Thoracic aorta (tissue), 2 donors: ENCODE measurements at regions not wholly inside any gene's neighbourhood (a gene's known extent, or its start where the extent isn't known, plus 50 kb on each side); places are given as distances from the start of the nearest gene placed in this dataset.

Experiments
- ATAC-seq: fragments of 150-250 bp; one replicate; pipeline ENCODE4 v1.8.0; 2017; ENCODE audit warnings: low read depth; ENCODE audit not compliant: insufficient number of reproducible peaks, low FRiP score
- DNase-seq: peaks from one replicate; pipeline ENCODE4 v3.0.0-alpha.2; 2020; ENCODE audit warnings: low spot score
- H3K27ac ChIP-seq, 2 donors: fragments of 200-600 bp; sonication (generic); 1 replicate in 1 of 2; 2 replicates in 1 of 2; pipeline ENCODE4 v1.5.1; 2016; ENCODE audit warnings: mild to moderate bottlenecking in 2 of 2, moderate library complexity in 2 of 2
- H3K27me3 ChIP-seq: fragments of 200-600 bp; sonication (generic); replicated peaks from 2 replicates; pipeline ENCODE4 v1.6.0; 2016; ENCODE audit warnings: mild to moderate bottlenecking; ENCODE audit not compliant: insufficient read depth
- H3K36me3 ChIP-seq: fragments of 200-600 bp; sonication (generic); one replicate; pipeline ENCODE4 v1.5.1; 2016
- H3K4me1 ChIP-seq, 2 donors: fragments of 200-600 bp; sonication (generic); 1 replicate in 1 of 2; 2 replicates in 1 of 2; pipeline versions ENCODE4 v1.5.1 to v1.6.0; 2016; ENCODE audit warnings: low read depth in 2 of 2, mild to moderate bottlenecking in 1 of 2; ENCODE audit not compliant: control insufficient read depth in 1 of 2
- H3K4me3 ChIP-seq: fragments of 200-600 bp; sonication (generic); 2 replicates; pipeline ENCODE4 v1.5.1; 2016; ENCODE audit warnings: mild to moderate bottlenecking
- H3K9me3 ChIP-seq: fragments of 200-600 bp; sonication (generic); 2 replicates; pipeline ENCODE4 v1.5.1; 2016
- CTCF ChIP-seq: fragments of 200-600 bp; sonication (generic); IDR thresholded peaks from one replicate; pipeline ENCODE4 v1.5.1; 2019; ENCODE audit warnings: antibody characterized with exemption

GRCh38 chr14:101196795-101197590 lies 293.5 kb upstream of the RTL1 start:
- H3K4me1 ChIP-seq, result no peaks in the 10 kb centered on the region
- H3K4me3 ChIP-seq, result no peak overlapping the region
- no peak for TF ChIP-seq CTCF
- no peak overlapping the region for H3K27ac ChIP-seq
- H3K36me3 ChIP-seq, result no peaks in the 10 kb centered on the region
- no peaks in the 10 kb centered on the region for H3K9me3 ChIP-seq
- no peak for ATAC-seq
- H3K27me3 ChIP-seq, result no peaks in the 10 kb centered on the region
- no peak for DNase-seq

GRCh38 chr14:101197595-101198397 lies 294.3 kb upstream of the RTL1 start:
- ATAC-seq (no peak), DNase-seq (no peak)
- Histone ChIP-seq H3K4me1 (no peaks in the 10 kb centered on the region), H3K27me3 (no peaks in the 10 kb centered on the region), H3K27ac (no peak overlapping the region), H3K36me3 (no peaks in the 10 kb centered on the region), H3K4me3 (no peak overlapping the region), H3K9me3 (no peaks in the 10 kb centered on the region)
- TF ChIP-seq CTCF, result no peak

- no peak for TF ChIP-seq CTCF
- Histone ChIP-seq H3K27ac (no peak overlapping the region), H3K4me3 (no peak overlapping the region), H3K4me1 (no peaks in the 10 kb centered on the region), H3K27me3 (no peaks in the 10 kb centered on the region), H3K36me3 (no peaks in the 10 kb centered on the region), H3K9me3 (no peaks in the 10 kb centered on the region)
- DNase-seq (no peak), ATAC-seq (no peak)
Measured at GRCh38 chr14:101198398-101199027, 295.0 kb upstream of the RTL1 start.

GRCh38 chr14:101199028-101199770 lies 295.7 kb upstream of the RTL1 start:
- no peaks in the 10 kb centered on the region for H3K27me3 ChIP-seq
- H3K36me3 ChIP-seq, result no peaks in the 10 kb centered on the region
- no peak for DNase-seq
- H3K9me3 ChIP-seq, result no peaks in the 10 kb centered on the region
- no peak overlapping the region for H3K4me3 ChIP-seq
- TF ChIP-seq CTCF, result no peak
- no peak overlapping the region for H3K27ac ChIP-seq
- ATAC-seq, result no peak
- no peaks in the 10 kb centered on the region for H3K4me1 ChIP-seq
